ENCODE measurements at regions not wholly inside any gene's neighbourhood (a gene's known extent, or its start where the extent isn't known, plus 50 kb on each side); places are given as distances from the start of the nearest gene placed in this dataset.

DNA sequence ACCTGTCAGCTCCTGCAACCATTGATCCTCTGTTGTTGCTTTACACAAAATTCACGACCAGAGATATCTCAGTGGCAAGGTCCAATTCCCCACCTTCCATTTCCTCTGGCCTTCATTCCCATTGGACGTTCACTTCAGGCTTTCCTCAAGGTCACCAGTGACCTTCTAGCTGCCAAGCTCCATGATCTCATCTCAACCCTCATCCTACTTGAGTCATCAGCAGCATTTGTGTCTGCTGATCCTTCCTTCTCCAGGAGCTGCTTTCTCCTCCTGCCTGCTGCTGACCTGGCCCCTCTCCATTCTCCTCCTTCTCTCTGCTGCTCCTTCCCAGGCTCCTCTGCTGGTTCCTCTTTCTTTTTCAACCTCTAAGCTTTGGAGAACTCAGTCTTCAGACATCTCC, 66.2 kb upstream of the C10orf90 start:
- no peak for TF ChIP-seq ZNF521 (tag by site-specific recombination; IDR thresholded peaks at IDR 0.05)
- TF ChIP-seq, protein P1, sequence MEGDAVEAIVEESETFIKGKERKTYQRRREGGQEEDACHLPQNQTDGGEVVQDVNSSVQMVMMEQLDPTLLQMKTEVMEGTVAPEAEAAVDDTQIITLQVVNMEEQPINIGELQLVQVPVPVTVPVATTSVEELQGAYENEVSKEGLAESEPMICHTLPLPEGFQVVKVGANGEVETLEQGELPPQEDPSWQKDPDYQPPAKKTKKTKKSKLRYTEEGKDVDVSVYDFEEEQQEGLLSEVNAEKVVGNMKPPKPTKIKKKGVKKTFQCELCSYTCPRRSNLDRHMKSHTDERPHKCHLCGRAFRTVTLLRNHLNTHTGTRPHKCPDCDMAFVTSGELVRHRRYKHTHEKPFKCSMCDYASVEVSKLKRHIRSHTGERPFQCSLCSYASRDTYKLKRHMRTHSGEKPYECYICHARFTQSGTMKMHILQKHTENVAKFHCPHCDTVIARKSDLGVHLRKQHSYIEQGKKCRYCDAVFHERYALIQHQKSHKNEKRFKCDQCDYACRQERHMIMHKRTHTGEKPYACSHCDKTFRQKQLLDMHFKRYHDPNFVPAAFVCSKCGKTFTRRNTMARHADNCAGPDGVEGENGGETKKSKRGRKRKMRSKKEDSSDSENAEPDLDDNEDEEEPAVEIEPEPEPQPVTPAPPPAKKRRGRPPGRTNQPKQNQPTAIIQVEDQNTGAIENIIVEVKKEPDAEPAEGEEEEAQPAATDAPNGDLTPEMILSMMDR (tag by site-specific recombination; IDR thresholded peaks at IDR 0.05) = no peak
- TF ChIP-seq, protein P2, sequence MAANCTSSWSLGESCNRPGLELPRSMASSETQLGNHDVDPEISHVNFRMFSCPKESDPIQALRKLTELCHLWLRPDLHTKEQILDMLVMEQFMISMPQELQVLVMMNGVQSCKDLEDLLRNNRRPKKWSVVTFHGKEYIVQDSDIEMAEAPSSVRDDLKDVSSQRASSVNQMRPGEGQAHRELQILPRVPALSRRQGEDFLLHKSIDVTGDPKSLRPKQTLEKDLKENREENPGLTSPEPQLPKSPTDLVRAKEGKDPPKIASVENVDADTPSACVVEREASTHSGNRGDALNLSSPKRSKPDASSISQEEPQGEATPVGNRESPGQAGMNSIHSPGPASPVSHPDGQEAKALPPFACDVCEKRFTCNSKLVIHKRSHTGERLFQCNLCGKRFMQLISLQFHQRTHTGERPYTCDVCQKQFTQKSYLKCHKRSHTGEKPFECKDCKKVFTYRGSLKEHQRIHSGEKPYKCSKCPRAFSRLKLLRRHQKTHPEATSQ (tag by site-specific recombination; IDR thresholded peaks at IDR 0.05) = no peak
- TF ChIP-seq KLF16 (tag by site-specific recombination; IDR thresholded peaks at IDR 0.05) = no peak
- no peak for TF ChIP-seq MYNN (tag by site-specific recombination; IDR thresholded peaks at IDR 0.05; ENCODE audit: borderline replicate concordance)
- no peak for TF ChIP-seq ZNF558 (tag by site-specific recombination; IDR thresholded peaks at IDR 0.05)
- TF ChIP-seq ZNF311 (tag by site-specific recombination; IDR thresholded peaks at IDR 0.05; ENCODE audit: borderline replicate concordance) = no peak
- TF ChIP-seq ZFP3 (tag by site-specific recombination; IDR thresholded peaks at IDR 0.05; ENCODE audit: low read depth) = no peak
